ENCODE measurements at regions not wholly inside any gene's neighbourhood (a gene's known extent, or its start where the extent isn't known, plus 50 kb on each side); places are given as distances from the start of the nearest gene placed in this dataset.

- no peak for DNase-seq
- Histone ChIP-seq H3K9me3 (no peaks in the 10 kb centered on the region), H3K4me1 (peaks cover 0 to 46% (median 19%) of the 10 kb centered on the region in 4 donors), H3K27me3 (no peaks in the 10 kb centered on the region), H3K27ac (no peak overlapping the region), H3K4me3 (no peak overlapping the region), H3K36me3 (no peaks in the 10 kb centered on the region)
- no peak for TF ChIP-seq CTCF (IDR thresholded peaks at IDR 0.05)
- intact Hi-C loops (cut with DNase I; ENCODE audit: low total_unique reads) = loop anchor here (5.0 to 10.0 kb wide), 2 partner anchors 212 to 865 kb away; no protein-coding TSS in a partner anchor
Observed at GRCh38 chr4:150002561-150002960, 75.7 kb upstream of the DCLK2 start.

GRCh38 chr4:150004481-150004880 lies 73.8 kb upstream of the DCLK2 start:
- H3K27ac ChIP-seq = peak overlapping the region; percentile 29 to 38
- intact Hi-C loops (cut with DNase I; ENCODE audit: low total_unique reads) = loop anchor here (5.0 to 10.0 kb wide), 2 partner anchors 210 to 863 kb away; no protein-coding TSS in a partner anchor

GRCh38 chr4:150005537-150005936 lies 72.7 kb upstream of the DCLK2 start:
- Histone ChIP-seq H3K27me3 (no peaks in the 10 kb centered on the region), H3K4me3 (no peak overlapping the region), H3K27ac (peak overlapping the region; percentile 20 to 44), H3K4me1 (peaks cover 0 to 58% (median 21%) of the 10 kb centered on the region in 4 donors), H3K36me3 (no peaks in the 10 kb centered on the region), H3K9me3 (no peaks in the 10 kb centered on the region)
- DNase-seq = no peak
- intact Hi-C loops (cut with DNase I; ENCODE audit: low total_unique reads) = loop anchor here (10.0 kb wide), 1 partner anchor 209 kb away; no protein-coding TSS in a partner anchor
- TF ChIP-seq CTCF (IDR thresholded peaks at IDR 0.05) = no peak

More at GRCh38 chr4:150004481-150004880, 73.8 kb upstream of the DCLK2 start:
- no peaks in the 10 kb centered on the region for H3K9me3 ChIP-seq
- peaks cover 0 to 50% (median 21%) of the 10 kb centered on the region in 4 donors for H3K4me1 ChIP-seq
- no peaks in the 10 kb centered on the region for H3K27me3 ChIP-seq
- no peak for TF ChIP-seq CTCF (IDR thresholded peaks at IDR 0.05)
- no peak for DNase-seq
- no peaks in the 10 kb centered on the region for H3K36me3 ChIP-seq
- no peak overlapping the region for H3K4me3 ChIP-seq

- intact Hi-C loops (cut with DNase I; ENCODE audit: low total_unique reads) = loop anchor here (10.0 kb wide), 1 partner anchor 209 kb away; no protein-coding TSS in a partner anchor
- Histone ChIP-seq H3K36me3 (no peaks in the 10 kb centered on the region), H3K27ac (peak overlapping the region; percentile 5 to 44), H3K27me3 (no peaks in the 10 kb centered on the region), H3K4me3 (no peak overlapping the region), H3K4me1 (peaks cover 0 to 61% (median 21%) of the 10 kb centered on the region in 4 donors), H3K9me3 (no peaks in the 10 kb centered on the region)
- DNase-seq = no peak
- no peak for TF ChIP-seq CTCF (IDR thresholded peaks at IDR 0.05)
Observed at GRCh38 chr4:150006197-150006596, 72.0 kb upstream of the DCLK2 start.

GRCh38 chr4:150007512-150007911 lies 70.7 kb upstream of the DCLK2 start:
- TF ChIP-seq CTCF (IDR thresholded peaks at IDR 0.05) = no peak
- Histone ChIP-seq H3K36me3 (no peaks in the 10 kb centered on the region), H3K27me3 (no peaks in the 10 kb centered on the region), H3K4me1 (peaks cover 0 to 61% (median 21%) of the 10 kb centered on the region in 4 donors), H3K4me3 (no peak overlapping the region), H3K9me3 (no peaks in the 10 kb centered on the region), H3K27ac (peak overlapping the region in 1 of 2 donors; percentile 44)
- no peak for DNase-seq
- intact Hi-C loops (cut with DNase I; ENCODE audit: low total_unique reads) = loop anchor here (10.0 kb wide), 1 partner anchor 207 kb away; no protein-coding TSS in a partner anchor

Measured in tibial artery (tissue), 4 donors.